ENCODE measurements at regions not wholly inside any gene's neighbourhood (a gene's known extent, or its start where the extent isn't known, plus 50 kb on each side); places are given as distances from the start of the nearest gene placed in this dataset.

GRCh38 chr13:85663856-85664255 lies 135.4 kb downstream of the SLITRK6 start:
- no peak for DNase-seq (ENCODE audit: low spot score)

DNA sequence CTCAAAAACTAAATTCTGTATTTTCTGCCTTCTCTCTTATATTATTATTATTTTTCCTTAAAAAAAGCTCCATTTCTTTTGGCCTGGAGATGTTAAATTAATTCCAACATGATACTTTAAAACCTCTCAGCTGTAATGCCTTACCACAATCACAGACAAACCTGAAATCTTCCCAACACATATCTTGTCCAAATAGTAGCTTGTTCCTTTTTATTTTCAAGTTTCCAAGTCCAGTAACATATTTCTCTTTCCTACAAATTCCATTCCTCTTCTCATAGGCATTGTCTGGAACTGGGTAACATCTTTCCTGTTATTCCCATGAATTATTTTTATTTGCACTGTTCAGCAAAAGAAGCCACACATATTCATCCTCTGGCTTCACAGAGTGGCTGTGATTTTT lies 137.0 kb downstream of the SLITRK6 start:
- no peak for DNase-seq (ENCODE audit: low spot score)

- no peak for DNase-seq (ENCODE audit: low spot score)
Observed at GRCh38 chr13:85661675-85662074, 137.5 kb downstream of the SLITRK6 start.

- no peak for DNase-seq (ENCODE audit: low spot score)
Observed at GRCh38 chr13:85659493-85659892, 139.7 kb downstream of the SLITRK6 start.

- no peak for DNase-seq (ENCODE audit: low spot score)
Observed at GRCh38 chr13:85657942-85658341, 141.3 kb downstream of the SLITRK6 start.

DNA sequence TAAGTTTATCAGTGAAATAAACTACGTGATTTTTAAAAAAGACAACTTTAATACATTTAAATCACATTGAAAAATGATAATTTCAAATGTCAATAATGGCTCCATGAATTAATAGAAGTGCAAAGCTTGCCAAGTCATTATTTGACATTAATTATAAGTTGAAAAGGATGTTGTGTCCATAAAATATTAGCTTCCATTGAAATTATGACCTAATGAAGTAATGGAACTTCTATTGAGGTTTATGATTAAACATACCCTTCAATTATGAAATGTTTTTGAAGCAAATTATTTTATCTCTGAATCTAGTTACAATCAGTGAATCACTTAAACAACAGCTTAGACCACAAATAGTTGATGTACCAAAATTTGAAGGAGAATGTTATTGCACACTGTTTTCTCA lies 144.2 kb downstream of the SLITRK6 start:
- no peak for DNase-seq (ENCODE audit: low spot score)

GRCh38 chr13:85654227-85654626 lies 145.0 kb downstream of the SLITRK6 start:
- no peak for DNase-seq (ENCODE audit: low spot score)

GRCh38 chr13:85653681-85654080 lies 145.5 kb downstream of the SLITRK6 start:
- no peak for DNase-seq (ENCODE audit: low spot score)

DNA sequence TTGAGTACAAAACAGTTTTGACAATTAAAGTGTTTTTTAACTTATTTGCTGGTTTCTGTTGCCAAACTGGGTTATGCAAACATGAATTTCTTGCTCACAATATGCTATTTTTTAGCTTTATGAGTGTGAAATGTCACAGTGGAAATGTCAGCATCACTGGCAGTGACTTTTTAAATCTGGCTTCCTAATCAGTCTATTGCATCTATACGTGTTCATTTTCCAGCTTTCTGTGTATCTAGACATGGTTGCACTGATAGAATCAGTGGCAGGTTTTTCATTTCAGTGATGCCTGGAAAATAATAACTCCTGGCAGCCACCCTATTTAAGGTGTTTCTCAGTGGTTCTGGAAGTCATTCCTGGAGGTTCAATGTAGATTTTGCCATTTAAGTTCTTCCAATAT lies 146.7 kb downstream of the SLITRK6 start:
- no peak for DNase-seq (ENCODE audit: low spot score)

DNA sequence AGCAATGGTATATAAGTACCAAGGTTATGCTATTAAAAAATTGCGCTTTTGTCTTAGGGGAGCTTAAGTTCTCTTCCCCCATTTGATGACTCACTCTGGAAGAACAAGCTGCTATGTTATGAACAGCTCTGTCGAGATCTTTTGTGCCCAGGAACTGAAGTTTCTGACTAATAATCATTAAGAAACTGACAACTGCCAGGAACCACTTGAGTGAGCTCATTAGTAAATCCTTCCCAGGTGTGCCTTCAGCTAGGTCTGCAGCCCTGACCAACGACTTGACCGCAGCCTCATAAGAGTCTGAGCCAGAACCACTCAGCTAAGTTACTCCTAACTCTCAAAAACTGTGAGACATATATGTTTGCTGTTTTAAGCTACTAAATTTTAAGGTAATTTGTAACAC lies 147.8 kb downstream of the SLITRK6 start:
- no peak for DNase-seq (ENCODE audit: low spot score)

GRCh38 chr13:85650613-85651012 lies 148.6 kb downstream of the SLITRK6 start:
- peak; percentile 16 for DNase-seq (ENCODE audit: low spot score)

GRCh38 chr13:85640727-85641126 lies 158.5 kb downstream of the SLITRK6 start:
- DNase-seq (ENCODE audit: low spot score): no peak

- no peak for DNase-seq (ENCODE audit: low spot score)
Observed at GRCh38 chr13:85638815-85639393, 160.3 kb downstream of the SLITRK6 start.

- DNase-seq (ENCODE audit: low spot score): no peak
Observed at GRCh38 chr13:85638265-85638664, 161.0 kb downstream of the SLITRK6 start.

- no peak for DNase-seq (ENCODE audit: low spot score)
Observed at GRCh38 chr13:85632526-85633195, 166.6 kb downstream of the SLITRK6 start.

GRCh38 chr13:85631801-85632200 lies 167.4 kb downstream of the SLITRK6 start:
- no peak for DNase-seq (ENCODE audit: low spot score)

DNA sequence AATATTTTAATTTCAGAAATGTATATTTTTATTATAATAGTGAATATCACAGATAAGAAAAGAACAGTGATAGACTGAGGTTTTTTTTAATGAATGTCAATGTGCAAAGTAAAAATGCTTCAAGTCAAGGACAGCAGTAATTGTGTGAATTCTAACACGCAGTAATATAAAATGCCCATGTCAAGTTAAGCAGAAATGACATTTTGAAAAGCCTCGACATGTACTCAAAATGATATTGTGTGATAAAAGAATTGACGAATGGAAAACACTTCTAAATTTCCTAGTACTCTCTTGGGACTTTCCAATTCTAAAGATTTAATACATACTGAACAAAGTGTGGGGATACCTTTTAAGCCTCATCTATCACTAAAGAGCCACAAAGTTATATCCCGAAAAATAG lies 172.6 kb downstream of the SLITRK6 start:
- no peak for DNase-seq (ENCODE audit: low spot score)

DNA sequence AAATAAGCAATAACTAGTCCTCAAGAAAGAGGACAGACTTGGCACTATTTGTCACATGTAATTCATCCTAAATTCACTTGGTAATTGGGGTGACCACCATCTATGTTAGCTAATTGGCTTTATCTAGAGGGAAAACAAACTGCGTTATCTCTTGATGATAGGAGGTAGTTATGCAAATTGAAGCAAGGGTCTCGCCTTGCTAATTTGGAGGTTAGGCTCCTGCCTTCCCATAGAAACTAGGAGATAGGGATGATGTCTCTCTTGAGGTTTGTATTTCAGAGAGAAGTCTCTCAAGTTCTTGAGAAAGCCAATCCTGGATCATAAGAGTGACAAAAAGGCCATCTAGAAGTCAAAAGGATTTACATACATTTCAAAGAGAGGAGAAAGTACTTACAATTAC lies 179.9 kb downstream of the SLITRK6 start:
- no peak for DNase-seq (ENCODE audit: low spot score)

DNA sequence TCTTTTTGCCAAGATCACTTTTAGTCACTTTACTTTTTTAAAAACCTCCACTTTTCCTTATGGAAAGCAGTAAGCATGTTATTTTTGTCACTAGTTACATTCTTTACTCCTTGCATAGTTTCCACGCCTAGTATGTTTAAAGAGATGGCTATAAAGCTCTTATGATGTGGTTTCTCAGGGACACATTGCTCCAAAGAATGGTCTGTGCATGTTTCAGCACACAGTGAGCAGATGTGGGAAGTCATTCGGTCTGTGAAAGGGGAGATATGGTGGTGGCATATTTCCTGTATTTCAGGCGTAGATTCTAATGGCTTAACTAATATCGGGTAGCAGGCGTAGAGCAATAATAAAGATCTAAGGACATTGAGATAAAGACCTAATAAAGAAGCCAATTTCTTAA lies 180.7 kb downstream of the SLITRK6 start:
- DNase-seq (ENCODE audit: low spot score): no peak

GRCh38 chr13:85616275-85616674 lies 182.9 kb downstream of the SLITRK6 start:
- DNase-seq (ENCODE audit: low spot score): no peak

DNA sequence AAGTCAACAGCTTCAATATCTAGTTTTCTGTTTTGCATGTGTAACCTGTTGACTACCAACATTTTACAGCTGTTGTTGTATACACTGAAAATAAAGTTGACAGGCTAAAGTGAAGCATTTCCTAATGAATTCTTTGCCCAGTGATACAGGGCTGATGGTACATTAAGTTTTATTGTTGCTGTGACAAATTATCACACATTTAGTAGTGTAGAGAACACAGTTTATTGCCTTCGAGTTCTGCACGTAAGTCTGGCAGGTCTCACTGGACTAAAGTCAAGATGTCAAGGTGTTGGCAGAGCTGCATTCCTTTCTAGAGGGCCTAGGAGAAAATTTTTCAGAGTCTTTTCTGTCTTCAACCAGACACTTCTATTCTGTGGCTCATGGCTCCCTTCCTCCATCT lies 184.2 kb downstream of the SLITRK6 start:
- DNase-seq (ENCODE audit: low spot score): no peak

- no peak for DNase-seq (ENCODE audit: low spot score)
Observed at GRCh38 chr13:85610024-85610423, 189.2 kb downstream of the SLITRK6 start.

DNA sequence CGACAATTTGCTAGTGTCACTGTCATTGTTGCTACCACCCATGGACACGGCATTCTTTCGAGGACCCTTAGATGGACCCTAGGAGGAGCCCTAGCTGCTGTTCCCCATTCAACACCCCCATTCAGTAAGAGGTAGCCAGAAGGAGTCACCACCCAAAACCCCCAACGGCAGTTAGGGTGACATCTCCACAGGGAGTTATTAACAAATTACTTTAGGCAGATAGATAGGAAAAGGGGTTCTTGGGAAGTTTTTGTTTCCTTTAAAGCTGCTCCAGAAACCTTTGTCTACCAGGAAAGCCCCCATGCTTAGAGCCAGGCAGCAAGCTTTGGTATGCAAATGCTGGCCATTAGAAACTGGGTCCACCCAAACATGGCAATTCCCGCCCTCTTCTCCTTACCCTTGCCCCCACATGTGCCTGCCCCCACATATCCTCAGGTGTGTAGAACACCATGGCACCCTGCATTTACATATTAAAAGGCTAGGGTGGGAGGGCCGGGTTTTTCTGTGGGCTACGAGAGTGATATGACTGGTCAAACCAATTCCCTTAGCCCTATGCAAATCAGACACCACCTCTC lies 190.9 kb downstream of the SLITRK6 start:
- DNase-seq (ENCODE audit: low spot score): peak; percentile 5

DNA sequence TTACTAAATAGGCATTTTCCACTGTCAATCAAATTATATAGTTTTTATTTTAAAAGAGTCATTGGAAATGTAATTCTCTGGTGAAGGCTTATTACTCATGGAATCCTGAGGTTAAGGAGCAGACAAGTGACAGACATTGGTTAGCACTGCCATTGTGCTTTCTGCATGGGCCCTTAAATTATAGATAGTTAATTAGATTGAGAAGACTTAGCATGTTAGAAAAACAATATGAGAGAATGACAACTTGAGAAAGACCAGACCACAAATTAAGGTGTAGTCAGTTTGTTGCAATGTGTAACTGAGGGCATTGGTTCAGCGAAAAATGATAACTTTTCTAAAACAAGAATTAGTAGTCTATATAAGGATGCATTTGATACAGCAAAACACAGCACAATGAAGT lies 195.5 kb downstream of the SLITRK6 start:
- no peak for DNase-seq (ENCODE audit: low spot score)
